PC-3 (cell line): ENCODE measurements at regions not wholly inside any gene's neighbourhood (a gene's known extent, or its start where the extent isn't known, plus 50 kb on each side); places are given as distances from the start of the nearest gene placed in this dataset.

Source experiments
- EZH2 ChIP-seq: fragments of 300-600 bp; sonication (generic); IDR thresholded peaks from one replicate; pipeline ENCODE4 v1.6.1; 2017; ENCODE audit warnings: antibody characterized with exemption, mild to moderate bottlenecking, low read length; ENCODE audit not compliant: unreplicated experiment
- EZH2phosphoT487 ChIP-seq: fragments of 300-600 bp; sonication (generic); IDR thresholded peaks from 2 replicates; pipeline ENCODE4 v1.6.1; 2018; ENCODE audit warnings: mild to moderate bottlenecking, antibody characterized with exemption, low read length, borderline replicate concordance
- TF ChIP-seq, protein P1 (sequence below): fragments of 300-600 bp; sonication (generic); conservative IDR thresholded peaks from 2 replicates; pipeline ENCODE4 v1.5.1; 2017; ENCODE audit warnings: antibody characterized with exemption, low read depth, mild to moderate bottlenecking, low read length

DNA sequence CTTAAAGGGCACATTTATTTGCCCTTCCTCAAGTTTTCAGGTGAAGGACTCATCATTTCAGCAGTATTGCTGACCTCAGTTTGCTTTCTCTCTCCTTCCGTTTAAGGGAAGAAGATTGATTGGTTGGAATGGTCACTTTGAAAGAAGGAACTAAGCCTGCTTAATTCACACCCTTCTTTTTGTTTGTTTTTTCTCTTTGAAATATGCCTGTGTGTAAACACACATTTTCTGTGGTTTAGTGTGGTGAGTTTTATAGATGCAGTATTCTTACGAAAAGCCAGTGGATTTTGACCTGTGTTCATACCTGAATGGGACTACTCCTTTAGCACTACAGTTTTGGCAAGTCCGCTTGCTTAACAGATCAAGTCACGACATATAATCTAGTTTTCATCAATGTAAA lies 548.8 kb upstream of the EPHA7 start:
- TF ChIP-seq, protein P1, sequence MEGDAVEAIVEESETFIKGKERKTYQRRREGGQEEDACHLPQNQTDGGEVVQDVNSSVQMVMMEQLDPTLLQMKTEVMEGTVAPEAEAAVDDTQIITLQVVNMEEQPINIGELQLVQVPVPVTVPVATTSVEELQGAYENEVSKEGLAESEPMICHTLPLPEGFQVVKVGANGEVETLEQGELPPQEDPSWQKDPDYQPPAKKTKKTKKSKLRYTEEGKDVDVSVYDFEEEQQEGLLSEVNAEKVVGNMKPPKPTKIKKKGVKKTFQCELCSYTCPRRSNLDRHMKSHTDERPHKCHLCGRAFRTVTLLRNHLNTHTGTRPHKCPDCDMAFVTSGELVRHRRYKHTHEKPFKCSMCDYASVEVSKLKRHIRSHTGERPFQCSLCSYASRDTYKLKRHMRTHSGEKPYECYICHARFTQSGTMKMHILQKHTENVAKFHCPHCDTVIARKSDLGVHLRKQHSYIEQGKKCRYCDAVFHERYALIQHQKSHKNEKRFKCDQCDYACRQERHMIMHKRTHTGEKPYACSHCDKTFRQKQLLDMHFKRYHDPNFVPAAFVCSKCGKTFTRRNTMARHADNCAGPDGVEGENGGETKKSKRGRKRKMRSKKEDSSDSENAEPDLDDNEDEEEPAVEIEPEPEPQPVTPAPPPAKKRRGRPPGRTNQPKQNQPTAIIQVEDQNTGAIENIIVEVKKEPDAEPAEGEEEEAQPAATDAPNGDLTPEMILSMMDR, result no peak
- no peak for TF ChIP-seq EZH2
- TF ChIP-seq EZH2phosphoT487, result no peak
